GM19395 (cell line): ENCODE measurements at regions not wholly inside any gene's neighbourhood (a gene's known extent, or its start where the extent isn't known, plus 50 kb on each side); places are given as distances from the start of the nearest gene placed in this dataset.
"Not testable (repeated sequence)": the region's sequence is repeated elsewhere in the genome, so short reads cannot be mapped to it uniquely, and the experiment has no call there.

Experiments used
- ATAC-seq: cut with Tn5 transposase; IDR thresholded peaks from one replicate; pipeline ENCODE4 v1.9.1; 2021; ENCODE audit warnings: mild to moderate bottlenecking, moderate library complexity; ENCODE audit not compliant: unreplicated experiment

- ATAC-seq = no peak
Observed at GRCh38 chr12:97005174-97005573, 98.1 kb downstream of the NEDD1 start.

GRCh38 chr12:97005646-97006045 is 98.6 kb downstream of the NEDD1 start:
- no peak for ATAC-seq

GRCh38 chr12:97006585-97006984 is 99.5 kb downstream of the NEDD1 start:
- ATAC-seq = no peak

- ATAC-seq = no peak
Observed at GRCh38 chr12:97016163-97016562, 109.1 kb downstream of the NEDD1 start.

GRCh38 chr12:97017213-97017612 is 110.2 kb downstream of the NEDD1 start:
- ATAC-seq = no peak

GRCh38 chr12:97022536-97023230 is 115.6 kb downstream of the NEDD1 start:
- no peak for ATAC-seq

GRCh38 chr12:97024393-97024792 is 117.3 kb downstream of the NEDD1 start:
- no peak for ATAC-seq

- no peak for ATAC-seq
Observed at GRCh38 chr12:97026901-97027300, 119.8 kb downstream of the NEDD1 start.

GRCh38 chr12:97027482-97027881 is 120.4 kb downstream of the NEDD1 start:
- no peak for ATAC-seq

GRCh38 chr12:97038131-97038530 is 131.1 kb downstream of the NEDD1 start:
- ATAC-seq = no peak

- ATAC-seq = no peak
Observed at GRCh38 chr12:97038834-97039233, 131.8 kb downstream of the NEDD1 start.

- ATAC-seq = no peak
Observed at GRCh38 chr12:97046901-97047300, 139.8 kb downstream of the NEDD1 start.

GRCh38 chr12:97047361-97047760 is 140.3 kb downstream of the NEDD1 start:
- ATAC-seq = no peak

- ATAC-seq = no peak
Observed at GRCh38 chr12:97048421-97049035, 141.5 kb downstream of the NEDD1 start.

GRCh38 chr12:97050509-97050908 is 143.5 kb downstream of the NEDD1 start:
- ATAC-seq = no peak

GRCh38 chr12:97051341-97051740 is 144.3 kb downstream of the NEDD1 start:
- ATAC-seq = no peak

GRCh38 chr12:97061171-97061570 is 154.1 kb downstream of the NEDD1 start:
- ATAC-seq = no peak

- no peak for ATAC-seq
Observed at GRCh38 chr12:97063292-97063935, 156.4 kb downstream of the NEDD1 start.

- no peak for ATAC-seq
Observed at GRCh38 chr12:97075161-97075933, 168.3 kb downstream of the NEDD1 start.

GRCh38 chr12:97075934-97076630 is 169.0 kb downstream of the NEDD1 start:
- ATAC-seq = no peak

- ATAC-seq = not testable (repeated sequence)
Observed at GRCh38 chr12:97076912-97077311, 169.9 kb downstream of the NEDD1 start.
